Prostate gland (tissue), 2 donors: ENCODE measurements at regions not wholly inside any gene's neighbourhood (a gene's known extent, or its start where the extent isn't known, plus 50 kb on each side); places are given as distances from the start of the nearest gene placed in this dataset.

Experiments
- POLR2A ChIP-seq: fragments of 450-650 bp; IDR thresholded peaks from one replicate; pipeline ENCODE4 v1.6.1; 2016; ENCODE audit warnings: antibody characterized with exemption, mild to moderate bottlenecking
- POLR2AphosphoS5 ChIP-seq: sonication (generic); formaldehyde crosslinking; IDR thresholded peaks from one replicate; pipeline ENCODE4 v1.6.1; 2017; ENCODE audit warnings: antibody characterized with exemption
- TF ChIP-seq, protein P1 (sequence below), 4 experiments: fragments of 200-600 bp in 2 of 4; fragments of 450-650 bp in 2 of 4; sonication (generic) in 2 of 4; IDR thresholded peaks; 1 replicate in 3 of 4; 2 replicates in 1 of 4; pipeline ENCODE4 v1.5.1; 2016 to 2019; ENCODE audit warnings: antibody characterized with exemption in 4 of 4, mild to moderate bottlenecking in 2 of 4, moderate library complexity in 2 of 4

DNA sequence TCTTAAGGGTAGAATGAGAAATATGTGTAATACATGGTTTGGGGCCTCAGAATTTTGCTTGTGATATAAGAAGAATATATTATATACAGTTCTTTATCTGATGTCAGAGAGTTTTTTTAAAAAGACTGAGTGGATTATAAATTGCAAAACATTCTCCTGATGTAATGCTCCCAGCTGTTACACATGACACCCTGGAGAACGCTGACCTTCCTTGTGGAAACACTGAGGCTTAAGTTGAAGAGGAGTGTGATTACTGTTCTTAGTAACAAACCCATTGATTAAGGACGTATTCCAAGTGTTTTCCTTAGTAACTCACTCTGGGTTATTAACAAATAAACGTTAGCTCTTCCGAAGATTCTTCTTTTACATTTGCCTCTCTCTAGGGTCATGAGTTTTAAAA, 1069.3 kb upstream of the CNTNAP5 start:
- TF ChIP-seq, protein P1, sequence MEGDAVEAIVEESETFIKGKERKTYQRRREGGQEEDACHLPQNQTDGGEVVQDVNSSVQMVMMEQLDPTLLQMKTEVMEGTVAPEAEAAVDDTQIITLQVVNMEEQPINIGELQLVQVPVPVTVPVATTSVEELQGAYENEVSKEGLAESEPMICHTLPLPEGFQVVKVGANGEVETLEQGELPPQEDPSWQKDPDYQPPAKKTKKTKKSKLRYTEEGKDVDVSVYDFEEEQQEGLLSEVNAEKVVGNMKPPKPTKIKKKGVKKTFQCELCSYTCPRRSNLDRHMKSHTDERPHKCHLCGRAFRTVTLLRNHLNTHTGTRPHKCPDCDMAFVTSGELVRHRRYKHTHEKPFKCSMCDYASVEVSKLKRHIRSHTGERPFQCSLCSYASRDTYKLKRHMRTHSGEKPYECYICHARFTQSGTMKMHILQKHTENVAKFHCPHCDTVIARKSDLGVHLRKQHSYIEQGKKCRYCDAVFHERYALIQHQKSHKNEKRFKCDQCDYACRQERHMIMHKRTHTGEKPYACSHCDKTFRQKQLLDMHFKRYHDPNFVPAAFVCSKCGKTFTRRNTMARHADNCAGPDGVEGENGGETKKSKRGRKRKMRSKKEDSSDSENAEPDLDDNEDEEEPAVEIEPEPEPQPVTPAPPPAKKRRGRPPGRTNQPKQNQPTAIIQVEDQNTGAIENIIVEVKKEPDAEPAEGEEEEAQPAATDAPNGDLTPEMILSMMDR (IDR thresholded peaks at IDR 0.05) = no peak
- TF ChIP-seq POLR2A = no peak
- no peak for TF ChIP-seq POLR2AphosphoS5
